Astrocyte (in vitro differentiated cells and primary cell): ENCODE measurements at regions not wholly inside any gene's neighbourhood (a gene's known extent, or its start where the extent isn't known, plus 50 kb on each side); places are given as distances from the start of the nearest gene placed in this dataset.

Source experiments
- DNase-seq: peaks from one replicate; pipeline ENCODE4 v3.0.0-alpha.2; 2010; ENCODE audit warnings: low read depth
- FAIRE-seq: peaks from 2 replicates; lab custom pipeline; 2011; peaks lifted over from hg19 to GRCh38; lab: Jason Lieb, UNC
- H2AFZ ChIP-seq: 2 replicates; pipeline ENCODE4 v1.6.0; 2012; ENCODE audit warnings: low read depth, low read length, inconsistent platforms
- H3K27ac ChIP-seq: 2 replicates; pipeline ENCODE4 v1.5.1; 2011; ENCODE audit warnings: low read depth, low read length, inconsistent platforms
- H3K27me3 ChIP-seq: 2 replicates; pipeline ENCODE4 v1.6.0; 2011; ENCODE audit warnings: low read length, inconsistent platforms; ENCODE audit not compliant: insufficient read depth
- H3K36me3 ChIP-seq: 2 replicates; pipeline ENCODE4 v1.5.1; 2011; ENCODE audit warnings: low read length, inconsistent platforms; ENCODE audit not compliant: insufficient read depth
- H3K4me1 ChIP-seq: 2 replicates; pipeline ENCODE4 v1.5.1; 2011; ENCODE audit warnings: low read length, inconsistent platforms; ENCODE audit not compliant: insufficient read depth
- H3K4me2 ChIP-seq: 2 replicates; pipeline ENCODE4 v1.6.0; 2012; ENCODE audit warnings: low read length, inconsistent platforms
- H3K4me3 ChIP-seq: 2 replicates; pipeline ENCODE4 v1.5.1; 2011; ENCODE audit warnings: low read depth, mild to moderate bottlenecking, low read length, inconsistent platforms; ENCODE audit not compliant: insufficient read depth
- H3K79me2 ChIP-seq: 2 replicates; pipeline ENCODE4 v1.6.0; 2012; ENCODE audit warnings: mild to moderate bottlenecking, low read length, inconsistent platforms; ENCODE audit not compliant: insufficient read depth
- H3K9ac ChIP-seq: 2 replicates; pipeline ENCODE4 v1.6.0; 2012; ENCODE audit warnings: mild to moderate bottlenecking, low read length, inconsistent platforms
- H3K9me3 ChIP-seq: 2 replicates; pipeline ENCODE4 v1.5.1; 2012; ENCODE audit warnings: low read depth, mild to moderate bottlenecking, low read length, inconsistent platforms; ENCODE audit not compliant: insufficient read depth
- H4K20me1 ChIP-seq: 2 replicates; pipeline ENCODE4 v1.6.0; 2012; ENCODE audit warnings: low read length, inconsistent platforms; ENCODE audit not compliant: insufficient read depth
- H3K27ac Mint-ChIP-seq: one replicate; pipeline ENCODE4 v1.8.0; 2021; ENCODE audit warnings: mild to moderate bottlenecking, mixed read lengths; ENCODE audit not compliant: unreplicated experiment
- H3K27me3 Mint-ChIP-seq: one replicate; pipeline ENCODE4 v1.8.0; 2021; ENCODE audit warnings: low read depth, mixed read lengths; ENCODE audit not compliant: unreplicated experiment
- H3K36me3 Mint-ChIP-seq: one replicate; pipeline ENCODE4 v1.8.0; 2021; ENCODE audit warnings: low read depth, mixed read lengths; ENCODE audit not compliant: unreplicated experiment
- H3K4me1 Mint-ChIP-seq: one replicate; pipeline ENCODE4 v1.8.0; 2021; ENCODE audit warnings: low read depth, mixed read lengths; ENCODE audit not compliant: unreplicated experiment
- H3K4me3 Mint-ChIP-seq: one replicate; pipeline ENCODE4 v1.8.0; 2021; ENCODE audit warnings: mild to moderate bottlenecking, moderate library complexity, mixed read lengths; ENCODE audit not compliant: unreplicated experiment
- H3K9me3 Mint-ChIP-seq: one replicate; pipeline ENCODE4 v1.8.0; 2021; ENCODE audit warnings: mild to moderate bottlenecking, mixed read lengths; ENCODE audit not compliant: unreplicated experiment
- CTCF ChIP-seq: IDR thresholded peaks from 2 replicates; pipeline ENCODE4 v1.5.1; 2011; ENCODE audit warnings: low read depth, mild to moderate bottlenecking, inconsistent platforms, low read length, moderate library complexity; ENCODE audit not compliant: insufficient read depth
- EZH2 ChIP-seq: IDR thresholded peaks from 2 replicates; pipeline ENCODE4 v1.6.1; 2012; ENCODE audit warnings: mild to moderate bottlenecking, low read length, inconsistent platforms; ENCODE audit not compliant: insufficient read depth

- Mint-ChIP-seq H3K4me3 (no peak overlapping the region), H3K27ac (no peak overlapping the region), H3K36me3 (no peaks in the 10 kb centered on the region), H3K4me1 (no peaks in the 10 kb centered on the region), H3K9me3 (no peaks in the 10 kb centered on the region), H3K27me3 (peaks cover 13% of the 10 kb centered on the region)
- H3K9ac ChIP-seq = no peak overlapping the region
- no peak overlapping the region for H3K27ac ChIP-seq
- H3K4me3 ChIP-seq = no peak overlapping the region
- DNase-seq (no peak), FAIRE-seq (no peak)
- H3K27me3 ChIP-seq = peaks cover 16% of the 10 kb centered on the region
- TF ChIP-seq CTCF = no peak
- no peak for TF ChIP-seq EZH2
- no peaks in the 10 kb centered on the region for H3K4me1 ChIP-seq
- no peaks in the 10 kb centered on the region for H4K20me1 ChIP-seq
- H3K9me3 ChIP-seq = no peaks in the 10 kb centered on the region
- no peaks in the 10 kb centered on the region for H3K36me3 ChIP-seq
- no peak overlapping the region for H3K4me2 ChIP-seq
- H3K79me2 ChIP-seq = no peaks in the 10 kb centered on the region
- no peak overlapping the region for H2AFZ ChIP-seq
Measured at GRCh38 chr6:6901945-6902344, 205.8 kb upstream of the RREB1 start.

GRCh38 chr6:6905961-6906518 is 201.7 kb upstream of the RREB1 start:
- DNase-seq (no peak), FAIRE-seq (no peak)
- H3K79me2 ChIP-seq = no peaks in the 10 kb centered on the region
- no peaks in the 10 kb centered on the region for H3K9me3 ChIP-seq
- H3K4me1 ChIP-seq = no peaks in the 10 kb centered on the region
- no peak overlapping the region for H3K4me3 ChIP-seq
- peaks cover 8% of the 10 kb centered on the region for H3K27me3 ChIP-seq
- Mint-ChIP-seq H3K4me3 (no peak overlapping the region), H3K4me1 (no peaks in the 10 kb centered on the region), H3K27ac (no peak overlapping the region), H3K36me3 (no peaks in the 10 kb centered on the region), H3K27me3 (peaks cover 26% of the 10 kb centered on the region), H3K9me3 (peaks cover 3% of the 10 kb centered on the region)
- H4K20me1 ChIP-seq = no peaks in the 10 kb centered on the region
- no peak overlapping the region for H3K4me2 ChIP-seq
- H2AFZ ChIP-seq = no peak overlapping the region
- TF ChIP-seq CTCF (no peak), EZH2 (no peak)
- no peaks in the 10 kb centered on the region for H3K36me3 ChIP-seq
- no peak overlapping the region for H3K9ac ChIP-seq
- no peak overlapping the region for H3K27ac ChIP-seq

DNA sequence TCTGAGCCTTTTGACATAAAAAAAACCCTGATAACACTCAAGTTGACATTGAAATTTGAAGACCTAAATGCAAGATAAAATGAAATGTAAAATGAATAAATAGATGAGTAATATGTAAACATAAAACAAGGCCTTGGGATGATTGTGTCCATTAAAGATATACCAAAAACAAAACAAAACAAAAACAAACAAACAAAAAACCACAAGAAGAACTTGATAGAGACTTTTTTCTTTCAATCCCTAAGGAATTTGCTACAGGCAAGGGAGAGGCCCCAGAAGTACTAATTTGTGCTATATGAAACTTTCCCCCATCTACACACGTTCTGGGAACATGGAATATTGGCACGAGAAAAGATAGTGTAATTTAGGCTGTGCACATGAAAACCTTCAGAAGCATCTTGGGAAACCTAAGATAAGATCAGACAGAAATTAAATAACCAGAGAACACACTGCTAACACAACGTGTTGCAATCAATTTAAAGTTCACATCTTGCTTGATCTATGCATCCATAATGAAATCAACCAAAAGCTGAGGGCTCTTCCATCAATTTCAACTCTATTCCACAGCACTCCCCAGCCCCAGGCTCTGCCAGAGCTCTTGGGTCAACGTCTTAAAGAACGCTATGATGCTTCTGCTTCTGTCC is 201.1 kb upstream of the RREB1 start:
- no peak for DNase-seq
- peaks cover 4% of the 10 kb centered on the region for H3K9me3 Mint-ChIP-seq
- H3K36me3 ChIP-seq = no peaks in the 10 kb centered on the region
- no peaks in the 10 kb centered on the region for H3K4me1 Mint-ChIP-seq
- TF ChIP-seq EZH2 (no peak), CTCF (no peak)
- H2AFZ ChIP-seq = no peak overlapping the region
- no peak overlapping the region for H3K4me3 ChIP-seq
- no peaks in the 10 kb centered on the region for H3K9me3 ChIP-seq
- H3K27ac ChIP-seq = no peak overlapping the region
- peaks cover 8% of the 10 kb centered on the region for H3K27me3 ChIP-seq
- H3K4me1 ChIP-seq = no peaks in the 10 kb centered on the region
- no peak overlapping the region for H3K27ac Mint-ChIP-seq
- no peak overlapping the region for H3K9ac ChIP-seq
- H3K27me3 Mint-ChIP-seq = peaks cover 29% of the 10 kb centered on the region
- H3K4me3 Mint-ChIP-seq = no peak overlapping the region
- FAIRE-seq = no peak
- H3K36me3 Mint-ChIP-seq = no peaks in the 10 kb centered on the region
- H4K20me1 ChIP-seq = no peaks in the 10 kb centered on the region
- H3K4me2 ChIP-seq = no peak overlapping the region
- H3K79me2 ChIP-seq = no peaks in the 10 kb centered on the region
